ENCODE measurements at regions not wholly inside any gene's neighbourhood (a gene's known extent, or its start where the extent isn't known, plus 50 kb on each side); places are given as distances from the start of the nearest gene placed in this dataset.

- H3F3A ChIP-seq (ENCODE audit: insufficient read depth), result no peaks in the 10 kb centered on the region
- no peak overlapping the region for H3K9ac ChIP-seq (ENCODE audit: low read length)
- H3K9me2 ChIP-seq (replicated peaks; ENCODE audit: insufficient read depth, low read length), result no peaks in the 10 kb centered on the region
- no peak overlapping the region for H3K4me3 ChIP-seq (ENCODE audit: insufficient read depth, low read length, poor library complexity, severe bottlenecking)
- TF ChIP-seq, protein P1, sequence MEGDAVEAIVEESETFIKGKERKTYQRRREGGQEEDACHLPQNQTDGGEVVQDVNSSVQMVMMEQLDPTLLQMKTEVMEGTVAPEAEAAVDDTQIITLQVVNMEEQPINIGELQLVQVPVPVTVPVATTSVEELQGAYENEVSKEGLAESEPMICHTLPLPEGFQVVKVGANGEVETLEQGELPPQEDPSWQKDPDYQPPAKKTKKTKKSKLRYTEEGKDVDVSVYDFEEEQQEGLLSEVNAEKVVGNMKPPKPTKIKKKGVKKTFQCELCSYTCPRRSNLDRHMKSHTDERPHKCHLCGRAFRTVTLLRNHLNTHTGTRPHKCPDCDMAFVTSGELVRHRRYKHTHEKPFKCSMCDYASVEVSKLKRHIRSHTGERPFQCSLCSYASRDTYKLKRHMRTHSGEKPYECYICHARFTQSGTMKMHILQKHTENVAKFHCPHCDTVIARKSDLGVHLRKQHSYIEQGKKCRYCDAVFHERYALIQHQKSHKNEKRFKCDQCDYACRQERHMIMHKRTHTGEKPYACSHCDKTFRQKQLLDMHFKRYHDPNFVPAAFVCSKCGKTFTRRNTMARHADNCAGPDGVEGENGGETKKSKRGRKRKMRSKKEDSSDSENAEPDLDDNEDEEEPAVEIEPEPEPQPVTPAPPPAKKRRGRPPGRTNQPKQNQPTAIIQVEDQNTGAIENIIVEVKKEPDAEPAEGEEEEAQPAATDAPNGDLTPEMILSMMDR (IDR thresholded peaks at IDR 0.05; ENCODE audit: insufficient read depth, low read length, poor library complexity, severe bottlenecking), result no peak
- H3K9me3 ChIP-seq (ENCODE audit: insufficient read depth, low read length), result no peaks in the 10 kb centered on the region
- no peak overlapping the region for H3K4me2 ChIP-seq (ENCODE audit: low read depth, low read length, poor library complexity, severe bottlenecking)
- H3K27me3 ChIP-seq (ENCODE audit: low read length), result no peaks in the 10 kb centered on the region
- no peaks in the 10 kb centered on the region for H4K20me1 ChIP-seq (ENCODE audit: low read depth, low read length)
- no peaks in the 10 kb centered on the region for H3K36me3 ChIP-seq (ENCODE audit: low read length)
- no peaks in the 10 kb centered on the region for H3K79me2 ChIP-seq (ENCODE audit: insufficient read depth, low read length)
- H2AFZ ChIP-seq (ENCODE audit: low read depth, low read length, severe bottlenecking), result no peak overlapping the region
- no peak overlapping the region for H3K27ac ChIP-seq (ENCODE audit: low read depth, low read length)
Observed at GRCh38 chr10:33067917-33068316, 109.9 kb upstream of the ITGB1 start.

- Histone ChIP-seq H3K4me3 (ENCODE audit: insufficient read depth, low read length, poor library complexity, severe bottlenecking) (no peak overlapping the region), H3K36me3 (ENCODE audit: low read length) (no peaks in the 10 kb centered on the region), H3K9me2 (replicated peaks; ENCODE audit: insufficient read depth, low read length) (no peaks in the 10 kb centered on the region), H3K27ac (ENCODE audit: low read depth, low read length) (no peak overlapping the region), H3F3A (ENCODE audit: insufficient read depth) (no peaks in the 10 kb centered on the region), H4K20me1 (ENCODE audit: low read depth, low read length) (no peaks in the 10 kb centered on the region), H3K4me2 (ENCODE audit: low read depth, low read length, poor library complexity, severe bottlenecking) (no peak overlapping the region), H2AFZ (ENCODE audit: low read depth, low read length, severe bottlenecking) (no peak overlapping the region), H3K27me3 (ENCODE audit: low read length) (no peaks in the 10 kb centered on the region), H3K9me3 (ENCODE audit: insufficient read depth, low read length) (no peaks in the 10 kb centered on the region), H3K9ac (ENCODE audit: low read length) (no peak overlapping the region), H3K79me2 (ENCODE audit: insufficient read depth, low read length) (no peaks in the 10 kb centered on the region)
- TF ChIP-seq EZH2phosphoT487 (conservative IDR thresholded peaks at IDR 0.05; ENCODE audit: low read length), result no peak
- TF ChIP-seq, protein P1 (IDR thresholded peaks at IDR 0.05; ENCODE audit: insufficient read depth, low read length, poor library complexity, severe bottlenecking), result no peak
Observed at GRCh38 chr10:33067481-33067880, 109.5 kb upstream of the ITGB1 start.

GRCh38 chr10:33066558-33067236 is 108.7 kb upstream of the ITGB1 start:
- no peaks in the 10 kb centered on the region for H3K9me3 ChIP-seq (ENCODE audit: insufficient read depth, low read length)
- H3K9ac ChIP-seq (ENCODE audit: low read length), result no peak overlapping the region
- H3K27me3 ChIP-seq (ENCODE audit: low read length), result no peaks in the 10 kb centered on the region
- H3K27ac ChIP-seq (ENCODE audit: low read depth, low read length), result no peak overlapping the region
- no peaks in the 10 kb centered on the region for H3K36me3 ChIP-seq (ENCODE audit: low read length)
- TF ChIP-seq, protein P1 (IDR thresholded peaks at IDR 0.05; ENCODE audit: insufficient read depth, low read length, poor library complexity, severe bottlenecking), result no peak
- no peak for TF ChIP-seq EZH2phosphoT487 (conservative IDR thresholded peaks at IDR 0.05; ENCODE audit: low read length)
- H2AFZ ChIP-seq (ENCODE audit: low read depth, low read length, severe bottlenecking), result no peak overlapping the region
- H4K20me1 ChIP-seq (ENCODE audit: low read depth, low read length), result no peaks in the 10 kb centered on the region
- no peak overlapping the region for H3K4me2 ChIP-seq (ENCODE audit: low read depth, low read length, poor library complexity, severe bottlenecking)
- no peaks in the 10 kb centered on the region for H3K9me2 ChIP-seq (replicated peaks; ENCODE audit: insufficient read depth, low read length)
- H3F3A ChIP-seq (ENCODE audit: insufficient read depth), result no peaks in the 10 kb centered on the region
- H3K4me3 ChIP-seq (ENCODE audit: insufficient read depth, low read length, poor library complexity, severe bottlenecking), result no peak overlapping the region
- H3K79me2 ChIP-seq (ENCODE audit: insufficient read depth, low read length), result no peaks in the 10 kb centered on the region

Data from SU-DHL-6 (cell line).